T-helper 2 cell treated with Interferon-gamma antibody and Interleukin-4, amounts not matched to agents 100 ng/mL and 5 ng/mL, for 36 hours (primary cell): ENCODE measurements at regions not wholly inside any gene's neighbourhood (a gene's known extent, or its start where the extent isn't known, plus 50 kb on each side); places are given as distances from the start of the nearest gene placed in this dataset.

Experiments
- intact Hi-C: fragments of 100-400 bp; cut with micrococcal nuclease; formaldehyde crosslinking; loops from one replicate; pipeline ENCODE4 v1.15.1; 2023

GRCh38 chr10:83037653-83038052, 1101.7 kb upstream of the GHITM start:
- intact Hi-C loops = no loop called here

- intact Hi-C loops = no loop called here
These were observed 1100.7 kb upstream of the GHITM start for GRCh38 chr10:83038631-83039030.

GRCh38 chr10:83045731-83046130, 1093.6 kb upstream of the GHITM start:
- intact Hi-C loops = no loop called here

- intact Hi-C loops = no loop called here
These were observed 1088.5 kb upstream of the GHITM start for GRCh38 chr10:83050815-83051214.

GRCh38 chr10:83062871-83063270, 1076.4 kb upstream of the GHITM start:
- intact Hi-C loops = no loop called here

- intact Hi-C loops = no loop called here
These were observed 1065.8 kb upstream of the GHITM start for GRCh38 chr10:83073472-83073871.

- intact Hi-C loops = no loop called here
These were observed 1064.1 kb upstream of the GHITM start for GRCh38 chr10:83075016-83075814.

- intact Hi-C loops = no loop called here
These were observed 1063.4 kb upstream of the GHITM start for GRCh38 chr10:83075815-83076355.

GRCh38 chr10:83076443-83076842, 1062.9 kb upstream of the GHITM start:
- intact Hi-C loops = no loop called here

- intact Hi-C loops = no loop called here
These were observed 1061.1 kb upstream of the GHITM start for GRCh38 chr10:83078160-83078559.

- intact Hi-C loops = no loop called here
These were observed 1060.7 kb upstream of the GHITM start for GRCh38 chr10:83078645-83079044.

- intact Hi-C loops = no loop called here
These were observed 1055.5 kb upstream of the GHITM start for GRCh38 chr10:83083831-83084230.

GRCh38 chr10:83089335-83089734, 1050.0 kb upstream of the GHITM start:
- intact Hi-C loops = no loop called here

- intact Hi-C loops = no loop called here
These were observed 1034.7 kb upstream of the GHITM start for GRCh38 chr10:83104616-83105015.

- intact Hi-C loops = no loop called here
These were observed 1030.6 kb upstream of the GHITM start for GRCh38 chr10:83108565-83109333.

GRCh38 chr10:83119346-83119745, 1020.0 kb upstream of the GHITM start:
- intact Hi-C loops = no loop called here

- intact Hi-C loops = no loop called here
These were observed 1017.0 kb upstream of the GHITM start for GRCh38 chr10:83122336-83122735.

GRCh38 chr10:83127942-83128575, 1011.2 kb upstream of the GHITM start:
- intact Hi-C loops = no loop called here

- intact Hi-C loops = no loop called here
These were observed 998.5 kb upstream of the GHITM start for GRCh38 chr10:83140811-83141210.

- intact Hi-C loops = no loop called here
These were observed 997.2 kb upstream of the GHITM start for GRCh38 chr10:83142074-83142563.

- intact Hi-C loops = no loop called here
These were observed 994.8 kb upstream of the GHITM start for GRCh38 chr10:83144461-83144860.

- intact Hi-C loops = no loop called here
These were observed 985.6 kb upstream of the GHITM start for GRCh38 chr10:83153714-83154113.
